ENCODE measurements at regions not wholly inside any gene's neighbourhood (a gene's known extent, or its start where the extent isn't known, plus 50 kb on each side); places are given as distances from the start of the nearest gene placed in this dataset.

- no peak for TF ChIP-seq EZH2phosphoT487 (conservative IDR thresholded peaks at IDR 0.05; ENCODE audit: low read length)
- TF ChIP-seq, protein P1, sequence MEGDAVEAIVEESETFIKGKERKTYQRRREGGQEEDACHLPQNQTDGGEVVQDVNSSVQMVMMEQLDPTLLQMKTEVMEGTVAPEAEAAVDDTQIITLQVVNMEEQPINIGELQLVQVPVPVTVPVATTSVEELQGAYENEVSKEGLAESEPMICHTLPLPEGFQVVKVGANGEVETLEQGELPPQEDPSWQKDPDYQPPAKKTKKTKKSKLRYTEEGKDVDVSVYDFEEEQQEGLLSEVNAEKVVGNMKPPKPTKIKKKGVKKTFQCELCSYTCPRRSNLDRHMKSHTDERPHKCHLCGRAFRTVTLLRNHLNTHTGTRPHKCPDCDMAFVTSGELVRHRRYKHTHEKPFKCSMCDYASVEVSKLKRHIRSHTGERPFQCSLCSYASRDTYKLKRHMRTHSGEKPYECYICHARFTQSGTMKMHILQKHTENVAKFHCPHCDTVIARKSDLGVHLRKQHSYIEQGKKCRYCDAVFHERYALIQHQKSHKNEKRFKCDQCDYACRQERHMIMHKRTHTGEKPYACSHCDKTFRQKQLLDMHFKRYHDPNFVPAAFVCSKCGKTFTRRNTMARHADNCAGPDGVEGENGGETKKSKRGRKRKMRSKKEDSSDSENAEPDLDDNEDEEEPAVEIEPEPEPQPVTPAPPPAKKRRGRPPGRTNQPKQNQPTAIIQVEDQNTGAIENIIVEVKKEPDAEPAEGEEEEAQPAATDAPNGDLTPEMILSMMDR (IDR thresholded peaks at IDR 0.05; ENCODE audit: insufficient read depth, low read length, poor library complexity, severe bottlenecking), result no peak
Measured at GRCh38 chr6:163687075-163687474, 272.6 kb downstream of the QKI start.
